ENCODE measurements at regions not wholly inside any gene's neighbourhood (a gene's known extent, or its start where the extent isn't known, plus 50 kb on each side); places are given as distances from the start of the nearest gene placed in this dataset.

- intact Hi-C loops (cut with DNase I, micrococcal nuclease): no loop called here
- no peak for DNase-seq
- CTCF ChIA-PET: no interaction called here
- H3K36me3 Mint-ChIP-seq (ENCODE audit: low read depth): no peaks in the 10 kb centered on the region
- H3K9me3 Mint-ChIP-seq (ENCODE audit: low read depth): no peaks in the 10 kb centered on the region
- H3K4me1 Mint-ChIP-seq: no peaks in the 10 kb centered on the region
- no peak overlapping the region for H3K27ac Mint-ChIP-seq
- no peak for ATAC-seq
- H3K4me3 Mint-ChIP-seq: no peak overlapping the region
- peaks cover 2% of the 10 kb centered on the region for H3K27me3 Mint-ChIP-seq
- POLR2A ChIA-PET: no interaction called here
Observed at GRCh38 chr6:140985679-140986275, 1146.9 kb upstream of the GJE1 start.

- H3K4me3 Mint-ChIP-seq: no peak overlapping the region
- H3K9me3 Mint-ChIP-seq (ENCODE audit: low read depth): no peaks in the 10 kb centered on the region
- no peak for DNase-seq
- intact Hi-C loops (cut with DNase I, micrococcal nuclease): no loop called here
- H3K27ac Mint-ChIP-seq: no peak overlapping the region
- H3K4me1 Mint-ChIP-seq: no peaks in the 10 kb centered on the region
- no peaks in the 10 kb centered on the region for H3K36me3 Mint-ChIP-seq (ENCODE audit: low read depth)
- POLR2A ChIA-PET: no interaction called here
- ATAC-seq: no peak
- H3K27me3 Mint-ChIP-seq: peaks cover 3% of the 10 kb centered on the region
- CTCF ChIA-PET: no interaction called here
Observed at GRCh38 chr6:140980265-140980887, 1152.3 kb upstream of the GJE1 start.

- CTCF ChIA-PET: no interaction called here
- Mint-ChIP-seq H3K4me1 (no peaks in the 10 kb centered on the region), H3K4me3 (no peak overlapping the region), H3K27ac (no peak overlapping the region), H3K27me3 (peaks cover 2% of the 10 kb centered on the region), H3K9me3 (ENCODE audit: low read depth) (no peaks in the 10 kb centered on the region), H3K36me3 (ENCODE audit: low read depth) (no peaks in the 10 kb centered on the region)
- POLR2A ChIA-PET: no interaction called here
- ATAC-seq (no peak), DNase-seq (no peak)
- intact Hi-C loops (cut with DNase I, micrococcal nuclease): no loop called here
Observed at GRCh38 chr6:140979642-140980091, 1153.1 kb upstream of the GJE1 start.

- DNase-seq (no peak), ATAC-seq (no peak)
- peaks cover 2% of the 10 kb centered on the region for H3K27me3 Mint-ChIP-seq
- no peak overlapping the region for H3K27ac Mint-ChIP-seq
- CTCF ChIA-PET: no interaction called here
- H3K9me3 Mint-ChIP-seq (ENCODE audit: low read depth): no peaks in the 10 kb centered on the region
- no peak overlapping the region for H3K4me3 Mint-ChIP-seq
- intact Hi-C loops (cut with DNase I, micrococcal nuclease): no loop called here
- POLR2A ChIA-PET: no interaction called here
- H3K4me1 Mint-ChIP-seq: no peaks in the 10 kb centered on the region
- H3K36me3 Mint-ChIP-seq (ENCODE audit: low read depth): no peaks in the 10 kb centered on the region
Observed at GRCh38 chr6:140977403-140977802, 1155.3 kb upstream of the GJE1 start.

GRCh38 chr6:140976806-140977205 is 1155.9 kb upstream of the GJE1 start:
- Mint-ChIP-seq H3K27me3 (peaks cover 2% of the 10 kb centered on the region), H3K4me3 (no peak overlapping the region), H3K9me3 (ENCODE audit: low read depth) (peaks cover 2% of the 10 kb centered on the region), H3K4me1 (no peaks in the 10 kb centered on the region), H3K27ac (no peak overlapping the region), H3K36me3 (ENCODE audit: low read depth) (no peaks in the 10 kb centered on the region)
- DNase-seq (no peak), ATAC-seq (no peak)
- CTCF ChIA-PET: no interaction called here
- intact Hi-C loops (cut with DNase I, micrococcal nuclease): no loop called here
- POLR2A ChIA-PET: no interaction called here

- H3K36me3 Mint-ChIP-seq (ENCODE audit: low read depth): no peaks in the 10 kb centered on the region
- intact Hi-C loops (cut with DNase I, micrococcal nuclease): no loop called here
Observed at GRCh38 chr6:140970485-140970884, 1162.2 kb upstream of the GJE1 start.

GRCh38 chr6:140968062-140968461 is 1164.7 kb upstream of the GJE1 start:
- Mint-ChIP-seq H3K4me3 (no peak overlapping the region), H3K36me3 (ENCODE audit: low read depth) (no peaks in the 10 kb centered on the region), H3K4me1 (no peaks in the 10 kb centered on the region), H3K9me3 (ENCODE audit: low read depth) (peaks cover 5% of the 10 kb centered on the region), H3K27ac (no peak overlapping the region), H3K27me3 (peaks cover 2% of the 10 kb centered on the region)
- ATAC-seq (no peak), DNase-seq (no peak)
- POLR2A ChIA-PET: no interaction called here
- CTCF ChIA-PET: no interaction called here
- intact Hi-C loops (cut with DNase I, micrococcal nuclease): no loop called here

More at GRCh38 chr6:140970485-140970884, 1162.2 kb upstream of the GJE1 start:
- ATAC-seq (no peak), DNase-seq (no peak)
- Mint-ChIP-seq H3K27ac (no peak overlapping the region), H3K27me3 (no peaks in the 10 kb centered on the region), H3K4me3 (no peak overlapping the region), H3K4me1 (no peaks in the 10 kb centered on the region), H3K9me3 (ENCODE audit: low read depth) (peaks cover 5% of the 10 kb centered on the region)
- ChIA-PET POLR2A (no interaction called here), CTCF (no interaction called here)

- Mint-ChIP-seq H3K9me3 (ENCODE audit: low read depth) (peaks cover 3% of the 10 kb centered on the region), H3K4me1 (no peaks in the 10 kb centered on the region), H3K4me3 (no peak overlapping the region), H3K27me3 (peaks cover 2% of the 10 kb centered on the region), H3K36me3 (ENCODE audit: low read depth) (no peaks in the 10 kb centered on the region), H3K27ac (no peak overlapping the region)
- DNase-seq (no peak), ATAC-seq (no peak)
- CTCF ChIA-PET: no interaction called here
- intact Hi-C loops (cut with DNase I, micrococcal nuclease): no loop called here
- POLR2A ChIA-PET: no interaction called here
Observed at GRCh38 chr6:140966676-140967075, 1166.0 kb upstream of the GJE1 start.

- ATAC-seq: no peak
- Mint-ChIP-seq H3K27me3 (peaks cover 2% of the 10 kb centered on the region), H3K4me1 (no peaks in the 10 kb centered on the region), H3K36me3 (ENCODE audit: low read depth) (no peaks in the 10 kb centered on the region), H3K9me3 (ENCODE audit: low read depth) (no peaks in the 10 kb centered on the region), H3K27ac (no peak overlapping the region), H3K4me3 (no peak overlapping the region)
- CTCF ChIA-PET: no interaction called here
- no peak for DNase-seq
- intact Hi-C loops (cut with DNase I, micrococcal nuclease): no loop called here
- POLR2A ChIA-PET: no interaction called here
Observed at GRCh38 chr6:140960566-140960965, 1172.2 kb upstream of the GJE1 start.

GRCh38 chr6:140957386-140957785 is 1175.3 kb upstream of the GJE1 start:
- Mint-ChIP-seq H3K36me3 (ENCODE audit: low read depth) (no peaks in the 10 kb centered on the region), H3K4me1 (no peaks in the 10 kb centered on the region), H3K27ac (no peak overlapping the region), H3K9me3 (ENCODE audit: low read depth) (no peaks in the 10 kb centered on the region), H3K27me3 (no peaks in the 10 kb centered on the region), H3K4me3 (no peak overlapping the region)
- ChIA-PET POLR2A (no interaction called here), CTCF (no interaction called here)
- DNase-seq (no peak), ATAC-seq (no peak)
- intact Hi-C loops (cut with DNase I, micrococcal nuclease): no loop called here

- CTCF ChIA-PET: no interaction called here
- Mint-ChIP-seq H3K4me3 (no peak overlapping the region), H3K27ac (no peak overlapping the region), H3K36me3 (ENCODE audit: low read depth) (no peaks in the 10 kb centered on the region), H3K27me3 (no peaks in the 10 kb centered on the region), H3K9me3 (ENCODE audit: low read depth) (no peaks in the 10 kb centered on the region), H3K4me1 (no peaks in the 10 kb centered on the region)
- DNase-seq (no peak), ATAC-seq (no peak)
- intact Hi-C loops (cut with DNase I, micrococcal nuclease): no loop called here
- POLR2A ChIA-PET: no interaction called here
Observed at GRCh38 chr6:140956571-140957369, 1176.0 kb upstream of the GJE1 start.

- Mint-ChIP-seq H3K9me3 (ENCODE audit: low read depth) (peaks cover 7% of the 10 kb centered on the region), H3K4me1 (no peaks in the 10 kb centered on the region), H3K27me3 (peaks cover 4% of the 10 kb centered on the region), H3K4me3 (no peak overlapping the region), H3K36me3 (ENCODE audit: low read depth) (no peaks in the 10 kb centered on the region), H3K27ac (no peak overlapping the region)
- no peak for DNase-seq
- POLR2A ChIA-PET: interaction anchor here (0.7 kb wide), 1 partner anchor 138 kb away, joined by 3 read pairs; no protein-coding TSS in a partner anchor
- no peak for ATAC-seq
- intact Hi-C loops (cut with DNase I, micrococcal nuclease): no loop called here
- CTCF ChIA-PET: no interaction called here
Observed at GRCh38 chr6:140940251-140940925, 1192.3 kb upstream of the GJE1 start.
